ENCODE measurements at regions not wholly inside any gene's neighbourhood (a gene's known extent, or its start where the extent isn't known, plus 50 kb on each side); places are given as distances from the start of the nearest gene placed in this dataset.

- H3K9me3 ChIP-seq (ENCODE audit: insufficient read depth, low read length): no peaks in the 10 kb centered on the region
- H4K20me1 ChIP-seq (ENCODE audit: low read depth, low read length): no peaks in the 10 kb centered on the region
- H3K4me2 ChIP-seq (ENCODE audit: low read depth, low read length, poor library complexity, severe bottlenecking): no peak overlapping the region
- no peaks in the 10 kb centered on the region for H3K9me2 ChIP-seq (replicated peaks; ENCODE audit: insufficient read depth, low read length)
- H3K9ac ChIP-seq (ENCODE audit: low read length): no peak overlapping the region
- H3K27ac ChIP-seq (ENCODE audit: low read depth, low read length): no peak overlapping the region
- no peaks in the 10 kb centered on the region for H3K79me2 ChIP-seq (ENCODE audit: insufficient read depth, low read length)
- no peaks in the 10 kb centered on the region for H3F3A ChIP-seq (ENCODE audit: insufficient read depth)
- no peaks in the 10 kb centered on the region for H3K36me3 ChIP-seq (ENCODE audit: low read length)
- TF ChIP-seq CTCF (IDR thresholded peaks at IDR 0.05; ENCODE audit: insufficient read depth, low read length, poor library complexity, severe bottlenecking) (no peak), EZH2phosphoT487 (conservative IDR thresholded peaks at IDR 0.05; ENCODE audit: low read length) (no peak)
- H3K4me3 ChIP-seq (ENCODE audit: insufficient read depth, low read length, poor library complexity, severe bottlenecking): no peak overlapping the region
- no peak overlapping the region for H2AFZ ChIP-seq (ENCODE audit: low read depth, low read length, severe bottlenecking)
- H3K27me3 ChIP-seq (ENCODE audit: low read length): no peaks in the 10 kb centered on the region
These were observed 752.7 kb downstream of the KCNA4 start for GRCh38 chr11:29263971-29264682.

GRCh38 chr11:29261831-29262230, 755.0 kb downstream of the KCNA4 start:
- Histone ChIP-seq H3K9me2 (replicated peaks; ENCODE audit: insufficient read depth, low read length) (no peaks in the 10 kb centered on the region), H3K4me2 (ENCODE audit: low read depth, low read length, poor library complexity, severe bottlenecking) (no peak overlapping the region), H3K36me3 (ENCODE audit: low read length) (no peaks in the 10 kb centered on the region), H3K9me3 (ENCODE audit: insufficient read depth, low read length) (no peaks in the 10 kb centered on the region), H3K9ac (ENCODE audit: low read length) (no peak overlapping the region), H3K27me3 (ENCODE audit: low read length) (no peaks in the 10 kb centered on the region), H3K27ac (ENCODE audit: low read depth, low read length) (no peak overlapping the region), H3K79me2 (ENCODE audit: insufficient read depth, low read length) (no peaks in the 10 kb centered on the region), H3K4me3 (ENCODE audit: insufficient read depth, low read length, poor library complexity, severe bottlenecking) (no peak overlapping the region), H3F3A (ENCODE audit: insufficient read depth) (no peaks in the 10 kb centered on the region), H4K20me1 (ENCODE audit: low read depth, low read length) (no peaks in the 10 kb centered on the region), H2AFZ (ENCODE audit: low read depth, low read length, severe bottlenecking) (no peak overlapping the region)
- TF ChIP-seq EZH2phosphoT487 (conservative IDR thresholded peaks at IDR 0.05; ENCODE audit: low read length): no peak
- no peak for TF ChIP-seq CTCF (IDR thresholded peaks at IDR 0.05; ENCODE audit: insufficient read depth, low read length, poor library complexity, severe bottlenecking)

GRCh38 chr11:29260939-29261705, 755.7 kb downstream of the KCNA4 start:
- Histone ChIP-seq H3K4me2 (ENCODE audit: low read depth, low read length, poor library complexity, severe bottlenecking) (no peak overlapping the region), H3K9ac (ENCODE audit: low read length) (no peak overlapping the region), H3K79me2 (ENCODE audit: insufficient read depth, low read length) (no peaks in the 10 kb centered on the region), H3F3A (ENCODE audit: insufficient read depth) (no peaks in the 10 kb centered on the region), H3K36me3 (ENCODE audit: low read length) (no peaks in the 10 kb centered on the region), H3K4me3 (ENCODE audit: insufficient read depth, low read length, poor library complexity, severe bottlenecking) (no peak overlapping the region), H2AFZ (ENCODE audit: low read depth, low read length, severe bottlenecking) (no peak overlapping the region), H3K9me2 (replicated peaks; ENCODE audit: insufficient read depth, low read length) (no peaks in the 10 kb centered on the region), H4K20me1 (ENCODE audit: low read depth, low read length) (no peaks in the 10 kb centered on the region), H3K9me3 (ENCODE audit: insufficient read depth, low read length) (no peaks in the 10 kb centered on the region), H3K27ac (ENCODE audit: low read depth, low read length) (no peak overlapping the region), H3K27me3 (ENCODE audit: low read length) (no peaks in the 10 kb centered on the region)
- TF ChIP-seq CTCF (IDR thresholded peaks at IDR 0.05; ENCODE audit: insufficient read depth, low read length, poor library complexity, severe bottlenecking) (no peak), EZH2phosphoT487 (conservative IDR thresholded peaks at IDR 0.05; ENCODE audit: low read length) (no peak)

All from SU-DHL-6 (cell line).